Sigmoid colon (tissue), 6 donors: ENCODE measurements at regions not wholly inside any gene's neighbourhood (a gene's known extent, or its start where the extent isn't known, plus 50 kb on each side); places are given as distances from the start of the nearest gene placed in this dataset.

Source experiments
- DNase-seq: peaks from one replicate; pipeline ENCODE4 v3.0.0-alpha.2; 2019
- H3K27ac ChIP-seq, 4 donors: fragments of 200-600 bp; sonication (generic); one replicate each; pipeline ENCODE4 v1.5.1; 2016 to 2019; ENCODE audit warnings: mild to moderate bottlenecking in 1 of 4
- H3K27me3 ChIP-seq, 3 donors: fragments of 200-600 bp; sonication (generic); one replicate each; pipeline ENCODE4 v1.5.1; 2019; ENCODE audit warnings: mild to moderate bottlenecking in 1 of 3
- H3K36me3 ChIP-seq, 4 donors: fragments of 200-600 bp; sonication (generic); one replicate each; pipeline ENCODE4 v1.5.1; 2016 to 2019
- H3K4me1 ChIP-seq, 4 donors: fragments of 200-600 bp; sonication (generic); one replicate each; pipeline ENCODE4 v1.5.1; 2017 to 2019
- H3K4me3 ChIP-seq, 4 donors: fragments of 200-600 bp; sonication (generic); one replicate each; pipeline ENCODE4 v1.5.1; 2017 to 2019; ENCODE audit warnings: mild to moderate bottlenecking in 2 of 4, moderate library complexity in 1 of 4
- H3K9me3 ChIP-seq, 4 donors: fragments of 200-600 bp in 3 of 4; sonication (generic) in 3 of 4; one replicate each; pipeline versions ENCODE4 v1.5.1 to v1.6.1; 2013 to 2019
- EP300 ChIP-seq, 4 donors: sonication (generic); formaldehyde crosslinking; IDR thresholded peaks; one replicate each; pipeline ENCODE4 v1.6.1; 2017; ENCODE audit warnings: antibody characterized with exemption in 4 of 4
- POLR2A ChIP-seq, 2 donors: fragments of 450-650 bp; IDR thresholded peaks; one replicate each; pipeline ENCODE4 v1.6.1; 2016; ENCODE audit warnings: antibody characterized with exemption in 2 of 2, mild to moderate bottlenecking in 2 of 2, moderate library complexity in 2 of 2
- POLR2AphosphoS5 ChIP-seq, 4 donors: sonication (generic); formaldehyde crosslinking; IDR thresholded peaks; one replicate each; pipeline ENCODE4 v1.6.1; 2017; ENCODE audit warnings: antibody characterized with exemption in 4 of 4
- WGBS, 2 donors: extraction: QIAGEN DNeasy Blood & Tissue Kit; methylation state at CpG; one replicate each; pipeline ENCODE4 v1.1.7; 2013; 5-methylcytosine and 5-hydroxymethylcytosine counted together
- intact Hi-C: fragments of 100-400 bp; cut with DNase I; formaldehyde crosslinking; loops from one replicate; pipeline ENCODE4 v1.15.1; 2023
- TF ChIP-seq, protein P1 (sequence below), 4 experiments: fragments of 450-650 bp in 3 of 4; fragments of 200-600 bp in 1 of 4; IDR thresholded peaks; one replicate each; pipeline ENCODE4 v1.5.1; 2016 to 2019; ENCODE audit warnings: antibody characterized with exemption in 4 of 4, mild to moderate bottlenecking in 3 of 4, moderate library complexity in 2 of 4
- donor health status: healthy with polysubstance abuse.
- donor health status: healthy.

GRCh38 chr2:129055242-129055641 is 736.6 kb upstream of the HS6ST1 start:
- no peaks in the 10 kb centered on the region for H3K4me1 ChIP-seq
- H3K4me3 ChIP-seq, result no peak overlapping the region
- TF ChIP-seq EP300 (IDR thresholded peaks at IDR 0.05) (no peak), POLR2AphosphoS5 (IDR thresholded peaks at IDR 0.05) (no peak), POLR2A (IDR thresholded peaks at IDR 0.05) (no peak)
- TF ChIP-seq, protein P1, sequence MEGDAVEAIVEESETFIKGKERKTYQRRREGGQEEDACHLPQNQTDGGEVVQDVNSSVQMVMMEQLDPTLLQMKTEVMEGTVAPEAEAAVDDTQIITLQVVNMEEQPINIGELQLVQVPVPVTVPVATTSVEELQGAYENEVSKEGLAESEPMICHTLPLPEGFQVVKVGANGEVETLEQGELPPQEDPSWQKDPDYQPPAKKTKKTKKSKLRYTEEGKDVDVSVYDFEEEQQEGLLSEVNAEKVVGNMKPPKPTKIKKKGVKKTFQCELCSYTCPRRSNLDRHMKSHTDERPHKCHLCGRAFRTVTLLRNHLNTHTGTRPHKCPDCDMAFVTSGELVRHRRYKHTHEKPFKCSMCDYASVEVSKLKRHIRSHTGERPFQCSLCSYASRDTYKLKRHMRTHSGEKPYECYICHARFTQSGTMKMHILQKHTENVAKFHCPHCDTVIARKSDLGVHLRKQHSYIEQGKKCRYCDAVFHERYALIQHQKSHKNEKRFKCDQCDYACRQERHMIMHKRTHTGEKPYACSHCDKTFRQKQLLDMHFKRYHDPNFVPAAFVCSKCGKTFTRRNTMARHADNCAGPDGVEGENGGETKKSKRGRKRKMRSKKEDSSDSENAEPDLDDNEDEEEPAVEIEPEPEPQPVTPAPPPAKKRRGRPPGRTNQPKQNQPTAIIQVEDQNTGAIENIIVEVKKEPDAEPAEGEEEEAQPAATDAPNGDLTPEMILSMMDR (IDR thresholded peaks at IDR 0.05), result no peak
- H3K27me3 ChIP-seq, result no peaks in the 10 kb centered on the region
- H3K36me3 ChIP-seq, result no peaks in the 10 kb centered on the region
- H3K9me3 ChIP-seq, result no peaks in the 10 kb centered on the region
- intact Hi-C loops, result no loop called here
- 91 to 92% methylated on average over 8 of the region's 8 CpGs for WGBS, 2 donors
- DNase-seq, result no peak
- no peak overlapping the region for H3K27ac ChIP-seq

DNA sequence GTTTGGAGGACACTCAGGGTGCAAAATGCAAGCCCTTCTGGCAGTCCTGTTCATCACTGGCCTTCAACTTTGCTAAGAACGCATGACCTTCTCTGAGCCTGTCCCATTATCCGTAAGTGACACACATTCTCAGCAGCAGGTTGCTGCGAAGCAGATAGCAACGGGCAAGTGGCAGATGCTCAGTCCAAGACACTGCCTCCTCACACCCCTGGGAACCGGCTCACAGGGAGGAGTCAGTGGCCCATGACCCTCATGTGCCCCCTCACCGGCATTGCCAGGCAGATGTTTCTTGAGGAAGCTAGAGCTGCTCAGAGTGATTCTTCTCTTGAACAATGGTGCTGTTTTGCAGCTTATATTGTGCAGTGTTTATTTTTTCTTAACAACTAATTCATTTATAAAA is 737.2 kb upstream of the HS6ST1 start:
- Histone ChIP-seq H3K4me3 (no peak overlapping the region), H3K27ac (no peak overlapping the region), H3K27me3 (no peaks in the 10 kb centered on the region), H3K36me3 (no peaks in the 10 kb centered on the region), H3K9me3 (no peaks in the 10 kb centered on the region), H3K4me1 (no peaks in the 10 kb centered on the region)
- TF ChIP-seq POLR2A (IDR thresholded peaks at IDR 0.05) (no peak), EP300 (IDR thresholded peaks at IDR 0.05) (no peak), POLR2AphosphoS5 (IDR thresholded peaks at IDR 0.05) (no peak)
- TF ChIP-seq, protein P1 (IDR thresholded peaks at IDR 0.05), result no peak
- WGBS, 2 donors, result 87 to 89% methylated on average over 6 of the region's 6 CpGs
- no peak for DNase-seq
- intact Hi-C loops, result no loop called here

DNA sequence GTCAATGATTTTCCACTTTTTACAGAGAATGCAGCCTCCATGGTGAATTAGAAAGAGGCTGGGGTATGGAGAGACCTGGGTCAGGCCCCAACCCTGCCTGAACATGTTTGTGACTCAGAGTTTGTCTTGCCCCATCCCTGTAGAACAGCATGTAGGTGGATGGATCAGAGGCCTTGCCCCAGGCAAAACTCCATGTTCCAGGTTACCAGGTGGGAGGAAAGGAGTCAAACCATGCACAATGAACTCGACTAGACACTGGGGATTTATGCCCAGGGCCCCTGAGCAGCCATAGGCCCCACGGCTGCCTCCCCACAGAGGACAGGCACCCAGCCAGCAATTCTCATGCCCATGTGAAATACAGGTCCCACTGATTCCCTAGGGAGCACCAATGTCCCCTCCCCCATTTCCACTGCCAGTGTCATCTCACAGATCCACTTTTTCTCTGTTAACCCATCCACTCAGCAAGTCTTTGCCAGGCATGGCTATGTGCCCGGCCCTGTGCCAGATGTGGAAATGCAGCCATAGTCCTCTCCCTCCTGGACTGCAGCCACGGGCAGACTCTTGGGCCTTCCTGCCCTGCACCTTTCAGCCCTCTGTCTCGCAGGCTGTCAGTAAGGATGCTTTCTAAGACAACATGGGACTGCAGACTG is 737.8 kb upstream of the HS6ST1 start:
- H3K4me3 ChIP-seq, result no peak overlapping the region
- no peak overlapping the region for H3K27ac ChIP-seq
- intact Hi-C loops, result no loop called here
- H3K27me3 ChIP-seq, result no peaks in the 10 kb centered on the region
- no peak for DNase-seq
- H3K36me3 ChIP-seq, result no peaks in the 10 kb centered on the region
- WGBS, 2 donors, result 83 to 85% methylated on average over 5 of the region's 5 CpGs
- TF ChIP-seq, protein P1 (IDR thresholded peaks at IDR 0.05), result no peak
- TF ChIP-seq POLR2AphosphoS5 (IDR thresholded peaks at IDR 0.05), result no peak
- TF ChIP-seq EP300 (IDR thresholded peaks at IDR 0.05), result no peak
- TF ChIP-seq POLR2A (IDR thresholded peaks at IDR 0.05), result no peak
- no peaks in the 10 kb centered on the region for H3K4me1 ChIP-seq
- no peaks in the 10 kb centered on the region for H3K9me3 ChIP-seq

GRCh38 chr2:129056959-129057317 is 738.3 kb upstream of the HS6ST1 start:
- no peak for DNase-seq
- TF ChIP-seq, protein P1 (IDR thresholded peaks at IDR 0.05), result no peak
- no peak for TF ChIP-seq EP300 (IDR thresholded peaks at IDR 0.05)
- no peak for TF ChIP-seq POLR2AphosphoS5 (IDR thresholded peaks at IDR 0.05)
- no peak for TF ChIP-seq POLR2A (IDR thresholded peaks at IDR 0.05)
- intact Hi-C loops, result no loop called here
- Histone ChIP-seq H3K27me3 (no peaks in the 10 kb centered on the region), H3K9me3 (no peaks in the 10 kb centered on the region), H3K27ac (no peak overlapping the region), H3K36me3 (no peaks in the 10 kb centered on the region), H3K4me3 (no peak overlapping the region), H3K4me1 (no peaks in the 10 kb centered on the region)
- 92 to 93% methylated on average over 2 of the region's 2 CpGs for whole genome bisulfite sequencing, 2 donors

DNA sequence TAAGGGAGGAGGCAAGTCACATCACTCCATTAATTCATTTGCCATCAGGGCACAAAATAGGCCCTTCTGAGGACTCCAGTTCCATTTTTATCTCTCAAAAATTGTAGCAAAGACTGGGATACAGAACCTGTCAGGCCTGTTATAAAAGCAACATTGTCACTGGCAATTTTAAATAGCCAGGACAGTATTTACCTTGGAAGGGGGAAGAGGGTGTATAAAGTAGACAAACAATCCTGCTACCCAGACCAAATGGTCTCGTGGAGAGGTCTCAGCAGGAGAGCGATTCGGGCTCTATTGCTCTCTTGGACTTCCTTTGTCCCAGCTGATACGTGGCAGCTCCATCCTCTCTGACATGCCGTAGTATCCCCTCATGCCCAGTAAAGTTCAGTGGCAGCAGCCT is 740.3 kb upstream of the HS6ST1 start:
- no peaks in the 10 kb centered on the region for H3K9me3 ChIP-seq
- peaks cover 0 to 7% (median 0%) of the 10 kb centered on the region in 4 donors for H3K4me1 ChIP-seq
- intact Hi-C loops, result no loop called here
- H3K27me3 ChIP-seq, result no peaks in the 10 kb centered on the region
- H3K36me3 ChIP-seq, result no peaks in the 10 kb centered on the region
- 23 to 72% methylated on average over 5 of the region's 5 CpGs for WGBS, 2 donors
- no peak for DNase-seq
- H3K4me3 ChIP-seq, result no peak overlapping the region
- TF ChIP-seq EP300 (IDR thresholded peaks at IDR 0.05), result no peak
- no peak overlapping the region for H3K27ac ChIP-seq
